HG03558 (cell line): ENCODE measurements at regions not wholly inside any gene's neighbourhood (a gene's known extent, or its start where the extent isn't known, plus 50 kb on each side); places are given as distances from the start of the nearest gene placed in this dataset.

Experiments
- ATAC-seq: cut with Tn5 transposase; IDR thresholded peaks from one replicate; pipeline ENCODE4 v1.9.1; 2021; ENCODE audit warnings: moderate number of reproducible peaks; ENCODE audit not compliant: unreplicated experiment; ENCODE audit errors: extremely low read depth

DNA sequence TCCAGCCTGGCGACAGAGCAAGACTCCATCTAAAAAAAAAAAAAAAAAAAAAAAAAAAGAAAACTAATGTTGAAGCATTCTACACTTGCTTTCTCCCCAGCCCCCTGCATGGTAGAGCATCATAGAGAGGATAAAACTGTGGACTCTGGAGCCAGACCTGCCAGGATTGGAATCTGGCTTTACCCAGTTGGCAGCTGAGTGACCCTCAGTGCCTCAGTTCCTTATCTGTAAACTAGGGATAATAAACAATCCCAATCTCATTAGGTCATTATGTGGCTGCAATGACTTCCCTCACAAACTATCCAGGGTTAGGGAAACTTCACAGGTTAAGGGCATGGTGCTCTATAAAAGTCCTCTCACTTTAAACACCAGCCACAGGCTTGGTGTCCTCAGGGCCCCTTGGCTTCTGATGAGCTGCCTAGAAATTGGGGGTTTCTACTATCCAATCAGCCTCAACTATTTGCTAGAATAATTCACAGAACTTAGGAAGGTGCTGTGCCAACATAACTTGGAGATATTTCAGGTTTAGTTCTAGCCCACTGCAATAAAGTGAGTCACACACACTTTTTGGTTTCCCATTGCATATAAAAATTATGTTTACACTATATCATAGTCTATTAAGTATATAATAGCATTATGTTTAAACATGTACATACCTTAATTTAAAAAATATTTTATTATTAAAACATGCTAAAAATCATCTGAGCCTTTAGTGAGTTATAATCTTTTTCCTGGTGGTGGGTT is 180.5 kb upstream of the B3GALT2 start:
- ATAC-seq: no peak

DNA sequence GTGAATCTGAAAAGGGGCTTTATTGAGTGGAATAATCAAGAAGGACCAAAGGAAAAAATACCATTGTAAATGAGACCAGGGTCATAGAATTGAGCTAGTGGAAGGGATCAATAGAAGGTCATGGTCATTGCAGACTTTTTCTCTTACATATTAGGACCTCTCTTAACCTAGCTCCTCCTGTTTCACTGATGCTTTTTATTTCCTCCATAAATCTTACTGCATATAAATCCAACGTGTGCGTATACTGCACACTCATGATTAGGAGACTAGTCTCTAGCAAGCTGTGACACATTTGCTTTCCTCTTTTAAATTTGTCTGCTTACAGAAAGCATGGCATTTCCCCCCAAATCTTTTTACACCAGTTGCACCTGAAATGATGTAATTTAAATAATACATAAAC is 179.6 kb upstream of the B3GALT2 start:
- no peak for ATAC-seq

DNA sequence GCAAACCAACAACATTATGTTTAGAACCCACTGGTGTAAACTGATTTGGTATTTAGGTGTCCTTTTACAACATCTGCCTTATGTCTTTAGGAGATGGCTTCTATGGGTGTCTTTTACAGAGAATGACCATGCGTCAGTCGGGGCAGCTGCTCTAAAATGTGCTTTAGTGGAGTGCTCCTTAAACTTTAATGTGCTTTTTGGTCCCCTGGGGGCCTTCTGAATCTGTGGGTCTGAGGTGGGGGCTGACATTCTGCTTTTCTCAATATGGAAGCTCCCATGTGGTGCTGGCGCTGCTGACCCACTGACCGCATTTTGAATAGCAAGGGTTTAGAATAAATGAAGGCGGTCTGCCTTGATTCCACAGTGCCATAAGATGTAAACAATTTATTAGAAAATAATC is 173.2 kb upstream of the B3GALT2 start:
- ATAC-seq: no peak

DNA sequence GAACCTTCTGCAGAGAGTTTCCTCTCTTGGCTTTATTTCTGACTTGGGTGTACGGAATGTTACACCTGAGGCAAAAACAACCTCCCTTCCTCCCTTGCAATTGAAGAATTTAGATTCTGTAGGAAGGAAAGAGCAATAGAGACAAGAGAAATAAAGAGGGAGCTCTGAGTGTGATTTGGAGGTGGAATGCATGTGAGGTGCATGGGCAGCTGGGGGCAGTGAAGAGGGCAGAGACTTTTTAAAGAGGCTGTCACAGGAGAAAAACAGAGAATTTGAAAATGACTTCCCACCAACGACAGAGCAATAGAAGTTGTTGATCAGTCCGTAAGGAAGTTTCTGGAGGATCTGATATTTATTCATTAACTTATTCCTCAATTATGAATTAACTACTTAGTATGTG is 172.0 kb upstream of the B3GALT2 start:
- ATAC-seq: no peak

DNA sequence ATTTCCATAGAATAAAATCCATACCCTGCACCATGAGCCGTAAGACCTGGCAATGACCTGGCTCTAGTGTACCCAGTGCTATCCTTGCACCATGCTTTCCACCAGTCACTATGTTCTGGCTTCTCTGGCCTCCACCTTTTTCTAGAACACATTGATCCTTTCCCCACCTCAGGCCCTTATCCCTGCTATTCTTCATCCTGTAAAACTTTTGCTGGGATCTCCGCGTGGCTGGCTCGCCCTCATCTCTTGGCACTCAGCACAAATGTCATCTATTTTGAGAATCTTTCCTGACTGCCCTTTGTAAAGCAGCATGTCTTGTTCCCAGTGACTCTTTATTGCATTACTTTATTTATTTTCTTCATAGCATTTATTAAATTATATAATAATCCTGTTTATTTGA is 169.8 kb upstream of the B3GALT2 start:
- no peak for ATAC-seq

DNA sequence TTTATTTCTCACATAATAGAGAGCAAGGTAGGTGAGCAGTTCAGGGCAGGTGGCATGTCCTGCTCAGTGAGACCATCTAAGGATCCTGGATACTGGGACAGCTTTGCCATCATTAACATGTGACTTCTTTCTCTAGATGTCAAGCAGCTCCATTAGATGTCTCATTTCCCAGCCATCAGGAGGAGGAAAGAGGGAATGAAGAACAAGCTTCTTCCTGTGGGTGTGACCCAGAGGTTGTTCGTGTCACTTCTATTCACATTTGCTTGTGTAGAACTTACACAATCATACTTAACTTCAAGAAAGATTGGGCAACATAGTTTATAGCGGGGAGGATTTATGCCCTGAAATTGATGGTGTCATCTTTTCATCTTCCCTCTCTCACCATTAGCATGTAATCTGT is 169.2 kb upstream of the B3GALT2 start:
- ATAC-seq: no peak

DNA sequence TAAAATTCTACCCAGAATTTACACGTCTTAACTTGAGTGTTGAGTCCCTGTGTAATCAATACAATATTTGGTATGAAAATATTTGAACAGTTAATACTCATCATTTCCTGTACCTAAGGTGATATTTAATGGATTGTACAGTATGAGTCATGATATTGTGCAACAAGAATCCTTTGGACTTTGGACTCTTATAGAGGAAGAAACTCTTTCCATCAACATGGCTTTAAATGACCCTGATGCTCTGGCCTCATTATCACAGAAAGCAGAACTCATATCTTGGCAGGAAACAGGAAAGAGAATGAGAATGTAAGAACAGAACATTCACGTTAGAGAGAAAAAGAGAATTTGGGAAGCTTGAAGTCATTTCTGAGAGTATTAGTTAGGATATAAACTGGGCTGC is 168.8 kb upstream of the B3GALT2 start:
- ATAC-seq: no peak

DNA sequence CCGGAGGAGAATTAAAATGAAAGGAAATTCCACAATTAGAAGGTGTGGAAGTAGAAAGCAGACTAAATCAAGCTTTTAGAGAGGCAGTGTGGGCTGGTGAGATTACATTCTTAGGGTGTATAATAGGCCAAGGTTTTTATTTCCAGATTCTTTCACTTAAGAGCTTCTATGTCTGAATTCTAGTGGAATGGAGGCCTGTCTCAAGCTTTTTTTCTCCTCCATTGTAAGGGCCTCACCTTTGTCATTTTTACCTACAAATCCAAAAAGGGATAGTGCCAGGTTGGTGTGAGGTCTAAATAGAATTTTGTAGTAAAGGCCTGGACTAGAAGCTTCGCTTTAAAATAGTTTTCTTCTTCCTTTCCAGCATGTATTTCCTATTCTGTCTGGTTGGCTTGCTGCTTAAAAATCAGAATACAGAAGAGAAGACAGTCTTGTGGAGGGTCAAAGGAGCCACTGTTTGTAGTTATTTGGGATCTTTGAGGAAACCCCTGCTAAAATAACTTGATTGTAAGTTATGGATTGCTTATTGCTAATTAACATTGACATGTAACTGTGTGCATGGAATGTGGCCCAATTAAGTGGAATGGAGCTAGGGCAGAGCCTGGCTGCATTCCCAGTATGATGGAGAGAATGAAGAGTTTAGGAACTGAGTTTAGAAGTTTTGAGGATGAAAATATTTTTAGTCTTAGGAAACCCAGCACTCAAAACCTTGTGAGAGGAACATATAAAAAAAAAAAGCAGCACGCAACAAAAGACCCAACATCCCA is 162.5 kb upstream of the B3GALT2 start:
- no peak for ATAC-seq

DNA sequence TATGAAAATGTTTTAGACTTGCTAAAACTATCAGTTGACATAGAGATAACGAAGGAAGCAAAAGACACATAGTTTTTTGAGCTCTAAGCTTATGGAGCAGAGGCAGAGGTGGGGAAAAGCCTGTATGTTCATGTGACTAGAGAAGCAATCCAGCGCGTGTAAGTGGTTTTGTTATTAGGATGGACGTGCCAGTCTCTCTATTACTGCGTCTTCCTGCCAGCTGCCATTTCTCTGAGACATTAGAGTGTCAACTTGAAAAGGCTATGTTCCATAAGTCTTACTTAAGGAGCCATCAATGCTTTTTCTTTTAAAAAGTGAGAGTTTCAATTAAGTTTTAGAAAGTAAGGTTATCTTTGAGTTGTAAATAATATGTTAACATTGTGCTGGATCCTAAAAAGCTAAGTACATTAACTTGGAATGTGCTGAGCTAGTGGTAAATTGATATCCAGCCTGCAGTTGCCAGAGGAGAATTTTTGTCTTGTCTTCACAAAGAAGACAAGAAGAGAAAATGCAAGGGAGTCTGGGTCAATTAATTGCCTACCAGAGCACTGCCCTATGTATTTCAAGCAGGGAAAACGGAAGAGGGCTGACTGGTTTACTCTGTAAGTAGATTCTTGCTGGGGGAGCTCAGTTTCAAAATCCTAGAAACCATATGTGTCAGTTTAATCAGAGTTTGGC is 161.8 kb upstream of the B3GALT2 start:
- ATAC-seq: no peak

DNA sequence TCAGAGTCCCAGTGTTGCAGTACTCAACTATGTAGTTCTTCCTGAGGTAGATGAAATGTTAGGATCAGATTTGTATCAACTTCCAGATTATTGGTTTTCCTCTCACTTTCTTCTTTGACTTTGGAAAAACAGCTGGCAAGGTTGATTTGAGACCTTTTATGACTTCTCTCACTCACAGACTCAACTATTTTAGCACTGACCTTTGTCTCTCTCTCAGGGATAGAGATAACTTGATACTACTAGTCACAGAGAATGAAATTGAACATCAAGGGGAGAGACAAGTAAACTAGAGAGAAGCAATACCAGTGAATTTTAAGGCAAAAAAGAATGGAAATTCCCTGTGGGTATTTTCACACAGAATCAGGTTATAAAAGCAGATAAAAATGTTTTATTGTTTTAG is 159.7 kb upstream of the B3GALT2 start:
- ATAC-seq: no peak

DNA sequence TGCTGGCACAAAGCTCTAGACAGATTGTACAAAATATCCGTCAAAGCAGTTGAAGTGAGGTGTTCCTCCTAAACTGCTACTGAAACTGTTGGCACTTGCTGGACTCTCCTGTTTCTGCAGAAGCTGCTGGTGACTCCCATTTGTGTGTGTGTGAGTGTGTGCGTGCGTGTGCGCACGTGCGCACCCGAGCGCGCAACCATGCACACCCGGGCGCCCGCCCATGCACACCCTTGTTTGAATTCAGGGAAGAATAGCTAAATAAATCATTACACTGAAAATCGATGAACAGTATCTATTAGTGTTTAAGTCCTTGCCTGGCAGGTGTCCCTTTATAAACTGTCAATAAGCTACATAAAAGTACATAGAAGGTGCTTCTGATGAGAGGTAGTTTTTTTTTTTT is 156.4 kb upstream of the B3GALT2 start:
- no peak for ATAC-seq

DNA sequence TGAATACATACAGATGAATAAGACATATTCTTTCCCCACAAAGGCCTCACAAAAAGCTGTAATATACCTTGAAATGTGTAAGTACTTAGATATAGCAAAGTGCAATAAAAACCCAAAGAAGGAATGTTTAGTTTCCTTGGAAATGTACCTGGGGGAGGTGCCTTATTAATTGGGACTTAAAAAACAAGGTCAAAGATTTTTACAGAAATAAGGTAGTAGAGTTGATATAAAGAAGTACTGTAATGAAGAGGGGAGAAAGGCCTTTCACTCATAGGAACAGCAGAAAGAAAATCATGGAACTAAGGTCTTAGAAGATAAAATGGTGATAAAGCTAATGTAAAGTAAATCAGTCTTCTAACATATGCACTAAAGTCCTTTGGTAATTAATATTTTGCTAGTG is 153.9 kb upstream of the B3GALT2 start:
- ATAC-seq: no peak

DNA sequence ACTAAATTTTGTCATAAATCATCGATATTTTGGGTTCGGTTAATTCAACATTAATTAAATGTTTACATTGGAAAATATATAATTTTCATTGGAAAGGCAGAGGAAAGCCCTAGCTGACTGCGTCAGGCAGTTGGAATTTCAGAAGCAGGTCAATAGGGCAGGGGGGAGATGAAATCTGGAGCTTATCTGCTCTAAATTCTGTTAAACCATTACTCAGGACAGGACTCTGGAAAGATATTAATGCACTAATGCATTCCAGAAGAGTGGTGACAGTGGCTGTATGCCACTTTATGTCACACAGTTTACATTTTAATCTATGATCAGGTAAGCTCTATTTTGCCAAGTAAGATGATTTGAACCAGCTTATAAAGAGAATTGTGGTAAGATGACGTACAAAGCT is 153.0 kb upstream of the B3GALT2 start:
- ATAC-seq: no peak

DNA sequence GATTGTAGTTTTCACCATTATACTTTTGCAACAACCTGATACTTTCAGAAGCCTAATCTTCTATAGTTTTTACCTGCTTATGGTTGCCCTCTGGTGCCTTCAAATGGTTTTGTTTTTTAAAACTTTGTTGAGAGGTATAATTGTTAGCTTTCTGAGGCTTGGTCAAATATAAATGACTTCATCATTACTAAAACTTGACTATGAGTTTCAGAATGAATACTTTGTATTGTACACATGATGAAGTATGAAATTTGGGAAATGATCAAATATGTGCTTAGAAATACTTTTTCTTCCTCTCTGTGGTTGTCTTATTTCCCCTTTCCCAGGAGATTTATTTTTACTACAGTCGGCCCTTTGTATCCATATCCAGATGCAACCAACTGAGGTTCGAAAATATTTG is 151.8 kb upstream of the B3GALT2 start:
- no peak for ATAC-seq

DNA sequence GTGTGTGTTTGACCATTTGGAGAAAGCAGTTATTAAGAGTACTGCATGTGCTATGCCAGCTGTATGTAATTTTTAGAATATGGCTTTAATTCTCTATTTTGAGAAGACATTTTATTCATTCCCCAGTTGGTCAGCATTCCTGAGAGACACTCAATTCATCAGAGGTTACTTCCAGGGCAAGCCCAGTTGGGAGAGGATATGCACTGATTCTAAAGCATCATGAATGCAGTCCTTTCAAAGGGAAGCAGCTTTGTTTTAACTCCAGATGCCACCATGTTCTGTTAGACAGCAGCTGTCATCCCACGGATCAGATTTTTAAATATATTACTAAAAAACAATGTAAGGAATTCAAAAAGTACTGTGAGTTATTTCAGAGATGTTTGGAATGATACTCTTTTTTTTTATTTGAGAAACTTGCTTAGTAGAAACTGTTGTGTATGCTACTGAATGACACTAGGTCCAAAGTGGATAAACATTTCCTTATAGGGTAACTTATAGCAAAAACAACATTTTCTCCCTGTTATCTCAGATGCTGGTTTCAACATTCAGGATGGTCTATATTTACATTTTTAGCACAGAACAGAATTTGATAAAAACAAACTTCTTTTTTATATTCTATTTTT is 149.5 kb upstream of the B3GALT2 start:
- ATAC-seq: no peak

DNA sequence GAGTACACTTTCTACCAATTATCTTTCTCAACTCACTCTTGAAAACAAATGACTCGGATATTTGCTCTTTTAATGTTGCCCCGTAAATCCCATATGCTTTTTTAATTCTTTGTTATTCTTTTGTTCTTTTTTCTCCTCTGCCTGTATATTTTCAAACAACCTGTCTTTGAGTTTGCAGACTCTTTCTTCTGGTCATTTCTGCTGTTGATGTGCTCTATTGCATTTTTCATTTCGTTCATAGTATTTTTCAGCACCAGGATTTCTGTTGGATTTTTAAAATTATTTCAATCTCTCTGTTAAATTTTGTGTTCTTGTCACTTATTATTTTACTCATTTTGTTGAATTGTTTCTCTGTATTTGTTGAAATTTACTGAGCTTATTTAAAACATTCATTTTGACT is 146.8 kb upstream of the B3GALT2 start:
- no peak for ATAC-seq

DNA sequence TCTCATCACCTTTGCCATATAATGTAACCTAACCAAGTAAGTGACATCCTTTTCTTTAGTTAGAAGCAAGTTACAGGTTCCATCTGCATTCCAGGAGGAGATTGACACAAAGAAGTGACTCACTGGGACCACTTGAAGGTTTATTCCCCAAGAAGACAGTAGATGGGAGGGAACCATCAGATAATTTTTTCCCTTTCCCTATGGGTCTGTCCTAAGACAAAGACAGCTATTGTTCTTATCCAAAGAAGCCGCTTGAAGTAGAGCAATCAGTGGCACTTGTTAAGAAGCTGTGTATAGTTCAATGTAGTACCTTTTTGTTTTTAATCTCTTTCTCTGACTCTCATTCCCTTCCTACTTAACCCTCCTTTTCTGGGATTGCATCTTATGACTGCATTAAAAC is 139.9 kb upstream of the B3GALT2 start:
- no peak for ATAC-seq

DNA sequence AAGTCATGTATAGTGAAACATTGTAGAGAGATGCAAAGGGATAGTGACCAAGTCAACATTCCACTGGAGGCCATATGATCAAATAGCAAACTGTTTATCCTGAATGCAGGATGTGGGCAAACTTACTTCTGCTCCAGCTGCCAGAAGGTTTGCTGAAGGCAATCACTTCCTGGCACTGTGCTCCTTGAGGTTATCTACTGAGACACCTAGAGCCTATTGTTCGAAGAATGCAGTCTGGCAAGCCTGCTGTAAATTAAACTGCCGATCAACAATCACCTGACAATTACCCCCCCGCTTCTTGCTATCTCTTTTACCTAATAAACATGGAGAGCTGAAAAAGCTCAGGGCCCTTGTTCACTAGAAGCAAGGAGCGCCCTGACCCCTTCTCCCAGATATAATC is 139.4 kb upstream of the B3GALT2 start:
- ATAC-seq: no peak

DNA sequence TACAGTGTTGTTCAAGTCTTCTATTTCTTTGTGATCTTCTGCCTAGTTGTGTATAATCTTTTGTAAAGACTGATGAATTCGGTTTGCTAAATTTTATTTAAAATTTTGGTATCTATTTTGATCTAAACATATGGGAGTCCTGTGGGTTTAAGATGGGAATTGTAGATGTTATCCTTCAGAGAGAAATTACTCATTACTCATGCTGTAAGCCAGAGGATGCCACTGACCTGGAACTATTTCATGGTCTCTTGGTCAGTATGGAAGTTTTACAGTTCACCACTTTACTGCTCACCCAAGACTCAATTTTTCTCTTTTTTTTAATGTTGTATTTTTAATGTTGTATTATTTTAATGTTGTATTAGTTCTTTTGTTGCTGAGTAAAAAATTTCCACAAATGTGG is 138.6 kb upstream of the B3GALT2 start:
- no peak for ATAC-seq

DNA sequence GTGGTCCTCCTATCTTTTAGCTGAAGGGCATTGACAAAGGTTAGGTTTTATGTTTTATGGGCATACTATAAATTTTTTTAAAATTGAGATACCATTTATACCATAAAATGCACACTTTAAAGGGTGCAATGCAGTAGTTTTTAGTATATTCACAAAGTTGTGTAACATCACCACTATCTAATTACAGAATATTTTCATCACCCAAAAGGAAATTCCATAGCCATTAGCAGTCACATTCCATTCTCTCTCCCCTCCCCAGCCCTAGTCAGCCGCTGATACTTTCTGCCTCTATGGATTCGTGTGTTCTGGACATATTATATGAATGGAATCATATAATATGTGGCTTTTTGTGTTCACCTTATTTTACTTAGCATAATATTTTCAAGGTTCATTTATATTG is 135.8 kb upstream of the B3GALT2 start:
- no peak for ATAC-seq

DNA sequence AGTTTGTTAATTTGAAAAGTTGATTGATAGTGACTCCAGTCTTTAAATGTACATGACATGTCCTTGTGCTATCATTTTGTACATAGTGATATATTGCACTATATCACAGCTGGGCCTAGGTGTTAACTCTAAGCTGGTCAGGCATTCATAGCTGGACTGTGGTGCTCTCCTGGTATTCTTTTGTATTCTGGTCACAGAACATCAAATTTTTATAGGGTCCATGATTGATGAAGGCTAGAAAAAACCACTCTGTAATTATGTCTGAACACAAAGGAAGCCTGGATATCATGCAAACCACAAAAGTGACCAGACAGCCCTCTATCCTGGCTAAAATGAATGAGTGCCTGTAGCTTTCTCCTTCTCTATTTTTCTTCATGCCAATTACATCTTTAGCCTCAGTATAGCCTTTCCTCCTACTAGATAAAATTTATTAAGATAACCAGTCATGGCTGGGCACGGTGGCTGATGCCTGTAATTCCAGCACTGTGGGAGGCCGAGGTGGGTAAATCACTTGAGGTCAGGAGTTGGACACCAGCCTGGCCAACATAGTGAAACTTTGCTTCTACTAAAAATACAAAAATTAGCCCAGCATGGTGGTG is 134.9 kb upstream of the B3GALT2 start:
- no peak for ATAC-seq
